ENCODE measurements at regions not wholly inside any gene's neighbourhood (a gene's known extent, or its start where the extent isn't known, plus 50 kb on each side); places are given as distances from the start of the nearest gene placed in this dataset.

DNA sequence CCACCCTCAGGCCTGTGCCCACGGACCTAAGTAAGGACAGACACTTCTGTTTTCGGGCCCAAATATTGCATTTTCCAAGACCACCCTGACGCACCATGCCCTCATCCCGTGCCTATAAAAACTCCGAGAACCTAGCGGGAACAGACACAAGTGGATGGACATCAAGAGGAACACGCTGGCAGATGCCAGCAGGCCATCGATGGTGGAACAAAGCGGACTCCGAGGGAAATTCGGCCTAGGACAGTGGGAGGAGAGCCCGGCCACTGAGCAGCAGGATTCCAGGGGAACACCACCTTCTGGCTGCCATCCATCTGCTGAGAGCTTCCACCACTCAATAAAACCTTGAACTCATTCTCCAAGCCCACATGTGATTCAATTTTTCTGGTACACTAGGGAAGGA is 243.6 kb upstream of the ZWINT start:
- BruUV-seq (replicated peaks) = no TSS peak
- intact Hi-C loops (cut with micrococcal nuclease) = no loop called here
- peak overlapping the region; percentile 50 for H3K4me3 Mint-ChIP-seq (ENCODE audit: unreplicated experiment)

DNA sequence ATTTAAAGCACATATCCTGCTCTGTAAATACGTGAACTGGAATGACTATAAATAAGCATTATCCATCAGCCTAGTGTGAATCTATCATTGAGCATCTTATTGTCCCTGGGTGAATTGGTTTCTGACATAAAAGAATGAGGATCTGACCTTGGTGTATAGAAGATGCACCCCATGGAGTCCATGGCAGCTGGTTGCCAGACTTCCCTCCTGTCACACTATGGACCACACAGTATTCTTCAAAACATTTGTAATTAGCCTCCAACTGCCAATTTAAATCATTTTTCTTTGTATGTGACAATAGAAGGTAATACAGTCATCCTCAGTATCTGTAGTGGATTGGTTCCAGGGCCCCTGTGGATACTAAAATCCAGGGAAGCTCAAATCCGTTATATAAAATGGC is 238.1 kb upstream of the ZWINT start:
- ChIA-PET CTCF (interaction anchor here (0.6 kb wide), 1 partner anchor 146 kb away, joined by 3 read pairs; no protein-coding TSS in a partner anchor), POLR2A (interaction anchor here (0.6 kb wide), 1 partner anchor 103 kb away, joined by 3 read pairs; no protein-coding TSS in a partner anchor)
- Mint-ChIP-seq H3K4me3 (ENCODE audit: unreplicated experiment) (no peak overlapping the region), H3K9me3 (ENCODE audit: unreplicated experiment) (no peaks in the 10 kb centered on the region), H3K4me1 (ENCODE audit: insufficient read depth, unreplicated experiment) (no peaks in the 10 kb centered on the region), H3K36me3 (ENCODE audit: insufficient read depth, unreplicated experiment) (no peaks in the 10 kb centered on the region), H3K27me3 (ENCODE audit: insufficient read depth, unreplicated experiment) (no peaks in the 10 kb centered on the region), H3K27ac (ENCODE audit: low read depth, unreplicated experiment) (no peak overlapping the region)
- TF ChIP-seq, protein P1, sequence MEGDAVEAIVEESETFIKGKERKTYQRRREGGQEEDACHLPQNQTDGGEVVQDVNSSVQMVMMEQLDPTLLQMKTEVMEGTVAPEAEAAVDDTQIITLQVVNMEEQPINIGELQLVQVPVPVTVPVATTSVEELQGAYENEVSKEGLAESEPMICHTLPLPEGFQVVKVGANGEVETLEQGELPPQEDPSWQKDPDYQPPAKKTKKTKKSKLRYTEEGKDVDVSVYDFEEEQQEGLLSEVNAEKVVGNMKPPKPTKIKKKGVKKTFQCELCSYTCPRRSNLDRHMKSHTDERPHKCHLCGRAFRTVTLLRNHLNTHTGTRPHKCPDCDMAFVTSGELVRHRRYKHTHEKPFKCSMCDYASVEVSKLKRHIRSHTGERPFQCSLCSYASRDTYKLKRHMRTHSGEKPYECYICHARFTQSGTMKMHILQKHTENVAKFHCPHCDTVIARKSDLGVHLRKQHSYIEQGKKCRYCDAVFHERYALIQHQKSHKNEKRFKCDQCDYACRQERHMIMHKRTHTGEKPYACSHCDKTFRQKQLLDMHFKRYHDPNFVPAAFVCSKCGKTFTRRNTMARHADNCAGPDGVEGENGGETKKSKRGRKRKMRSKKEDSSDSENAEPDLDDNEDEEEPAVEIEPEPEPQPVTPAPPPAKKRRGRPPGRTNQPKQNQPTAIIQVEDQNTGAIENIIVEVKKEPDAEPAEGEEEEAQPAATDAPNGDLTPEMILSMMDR (IDR thresholded peaks at IDR 0.05; ENCODE audit: unreplicated experiment) = no peak
- intact Hi-C loops (cut with micrococcal nuclease) = no loop called here
- no TSS peak for BruUV-seq (replicated peaks)
- no peak for DNase-seq (ENCODE audit: unreplicated experiment)

More for the DNA sequence above, 243.6 kb upstream of the ZWINT start:
- ChIA-PET POLR2A (interaction anchor here (0.6 kb wide), 1 partner anchor 705 kb away, joined by 3 read pairs; no protein-coding TSS in a partner anchor), CTCF (no interaction called here)
- no peaks in the 10 kb centered on the region for H3K36me3 Mint-ChIP-seq (ENCODE audit: insufficient read depth, unreplicated experiment)
- H3K9me3 Mint-ChIP-seq (ENCODE audit: unreplicated experiment) = no peaks in the 10 kb centered on the region
- TF ChIP-seq, protein P1 (IDR thresholded peaks at IDR 0.05; ENCODE audit: unreplicated experiment) = no peak
- no peak for DNase-seq (ENCODE audit: unreplicated experiment)
- no peaks in the 10 kb centered on the region for H3K27me3 Mint-ChIP-seq (ENCODE audit: insufficient read depth, unreplicated experiment)
- H3K27ac Mint-ChIP-seq (ENCODE audit: low read depth, unreplicated experiment) = no peak overlapping the region
- peaks cover 8% of the 10 kb centered on the region for H3K4me1 Mint-ChIP-seq (ENCODE audit: insufficient read depth, unreplicated experiment)

DNA sequence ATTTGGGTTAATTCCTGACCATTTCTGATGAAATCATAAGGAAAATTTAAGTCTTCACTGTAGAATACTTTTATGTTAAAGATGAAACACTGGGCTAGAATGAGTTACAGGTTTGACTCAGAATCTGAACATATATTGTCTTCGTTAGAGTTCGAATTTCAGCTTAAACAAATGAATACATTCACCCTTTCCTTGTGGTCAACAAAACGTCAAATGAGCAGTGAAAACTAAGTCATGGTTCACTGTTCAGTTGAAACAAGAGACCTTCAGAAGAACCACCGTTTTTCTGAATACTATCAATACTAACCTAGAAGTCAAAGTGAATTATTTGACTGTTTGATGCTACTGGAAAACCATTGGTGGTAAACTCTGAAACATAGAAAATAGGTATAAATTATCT is 235.2 kb upstream of the ZWINT start:
- CTCF ChIA-PET = no interaction called here
- no peak for DNase-seq (ENCODE audit: unreplicated experiment)
- H3K27ac Mint-ChIP-seq (ENCODE audit: low read depth, unreplicated experiment) = no peak overlapping the region
- intact Hi-C loops (cut with micrococcal nuclease) = no loop called here
- POLR2A ChIA-PET = interaction anchor here (1.1 kb wide), 1 partner anchor 12 kb away, joined by 3 read pairs; no protein-coding TSS in a partner anchor
- no peaks in the 10 kb centered on the region for H3K4me1 Mint-ChIP-seq (ENCODE audit: insufficient read depth, unreplicated experiment)
- no TSS peak for BruUV-seq (replicated peaks)
- no peaks in the 10 kb centered on the region for H3K9me3 Mint-ChIP-seq (ENCODE audit: unreplicated experiment)
- H3K36me3 Mint-ChIP-seq (ENCODE audit: insufficient read depth, unreplicated experiment) = no peaks in the 10 kb centered on the region
- H3K4me3 Mint-ChIP-seq (ENCODE audit: unreplicated experiment) = no peak overlapping the region
- TF ChIP-seq, protein P1 (IDR thresholded peaks at IDR 0.05; ENCODE audit: unreplicated experiment) = no peak
- no peaks in the 10 kb centered on the region for H3K27me3 Mint-ChIP-seq (ENCODE audit: insufficient read depth, unreplicated experiment)

DNA sequence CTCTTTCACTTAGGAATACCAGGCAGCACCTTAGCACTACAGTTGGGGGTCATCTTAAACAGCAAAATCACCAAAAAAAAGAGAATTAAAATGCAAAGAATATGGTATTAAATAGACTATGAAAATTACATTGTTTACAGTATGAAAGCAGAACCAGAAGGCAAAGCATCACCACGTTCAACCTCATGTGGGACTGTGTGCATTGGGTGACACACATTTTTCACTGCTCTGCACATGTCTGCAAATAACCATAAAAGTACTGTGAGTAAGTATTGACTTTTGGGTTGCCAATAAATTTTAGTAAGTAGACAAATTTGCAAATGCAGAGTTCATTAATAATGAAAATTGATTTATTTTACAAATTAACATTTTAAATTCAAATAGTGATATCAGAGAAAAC is 232.1 kb upstream of the ZWINT start:
- BruUV-seq (replicated peaks) = no TSS peak
- H3K27ac Mint-ChIP-seq (ENCODE audit: low read depth, unreplicated experiment) = no peak overlapping the region
- POLR2A ChIA-PET = no interaction called here
- CTCF ChIA-PET = no interaction called here
- intact Hi-C loops (cut with micrococcal nuclease) = no loop called here
- H3K27me3 Mint-ChIP-seq (ENCODE audit: insufficient read depth, unreplicated experiment) = no peaks in the 10 kb centered on the region
- DNase-seq (ENCODE audit: unreplicated experiment) = no peak
- H3K4me3 Mint-ChIP-seq (ENCODE audit: unreplicated experiment) = no peak overlapping the region
- H3K9me3 Mint-ChIP-seq (ENCODE audit: unreplicated experiment) = no peaks in the 10 kb centered on the region
- H3K4me1 Mint-ChIP-seq (ENCODE audit: insufficient read depth, unreplicated experiment) = no peaks in the 10 kb centered on the region
- TF ChIP-seq, protein P1 (IDR thresholded peaks at IDR 0.05; ENCODE audit: unreplicated experiment) = no peak
- no peaks in the 10 kb centered on the region for H3K36me3 Mint-ChIP-seq (ENCODE audit: insufficient read depth, unreplicated experiment)

All from MCF 10A (cell line).